ENCODE measurements at regions not wholly inside any gene's neighbourhood (a gene's known extent, or its start where the extent isn't known, plus 50 kb on each side); places are given as distances from the start of the nearest gene placed in this dataset.

DNA sequence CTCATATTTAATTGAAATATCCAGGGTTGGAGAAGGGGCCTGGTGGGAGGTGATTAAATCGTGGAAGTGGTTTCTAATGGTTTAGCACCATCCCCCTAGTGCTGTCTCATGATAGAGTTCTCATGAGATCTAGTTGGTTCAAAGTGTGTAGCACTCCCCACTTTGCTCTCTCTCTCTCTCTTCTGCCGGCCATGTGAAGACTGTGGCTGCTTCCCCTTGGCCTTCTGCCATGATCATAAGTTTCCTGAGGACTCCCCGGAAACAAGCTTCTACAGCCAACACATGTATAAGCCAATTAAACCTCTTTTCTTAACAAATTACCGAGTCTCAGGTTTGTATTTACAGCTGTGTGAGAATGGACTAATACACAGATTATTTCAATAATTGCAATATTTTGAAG is 305.8 kb upstream of the KCND2 start:
- TF ChIP-seq POLR2A (IDR thresholded peaks at IDR 0.05; ENCODE audit: low read depth, low read length) (no peak), POLR2AphosphoS5 (IDR thresholded peaks at IDR 0.05; ENCODE audit: low read depth, low read length) (no peak), TAF1 (IDR thresholded peaks at IDR 0.05; ENCODE audit: low read depth, low read length) (no peak), SPI1 (IDR thresholded peaks at IDR 0.05; ENCODE audit: low read depth, low read length) (no peak), PAX5 (IDR thresholded peaks at IDR 0.05; ENCODE audit: insufficient read depth, low read length, severe bottlenecking) (no peak), POU2F2 (IDR thresholded peaks at IDR 0.05; ENCODE audit: low read depth, low read length) (no peak)
